IPS-18c (cell line): ENCODE measurements at regions not wholly inside any gene's neighbourhood (a gene's known extent, or its start where the extent isn't known, plus 50 kb on each side); places are given as distances from the start of the nearest gene placed in this dataset.

Experiments
- H3K4me3 ChIP-seq: 2 replicates; pipeline ENCODE4 v1.7.0; 2013; ENCODE audit warnings: low read depth, mild to moderate bottlenecking, low read length, moderate library complexity; ENCODE audit not compliant: insufficient read depth
- H3K9me3 ChIP-seq: one replicate; pipeline ENCODE4 v1.6.1; 2013; ENCODE audit warnings: mild to moderate bottlenecking, low read length, moderate library complexity; ENCODE audit not compliant: control insufficient read depth, insufficient read depth

DNA sequence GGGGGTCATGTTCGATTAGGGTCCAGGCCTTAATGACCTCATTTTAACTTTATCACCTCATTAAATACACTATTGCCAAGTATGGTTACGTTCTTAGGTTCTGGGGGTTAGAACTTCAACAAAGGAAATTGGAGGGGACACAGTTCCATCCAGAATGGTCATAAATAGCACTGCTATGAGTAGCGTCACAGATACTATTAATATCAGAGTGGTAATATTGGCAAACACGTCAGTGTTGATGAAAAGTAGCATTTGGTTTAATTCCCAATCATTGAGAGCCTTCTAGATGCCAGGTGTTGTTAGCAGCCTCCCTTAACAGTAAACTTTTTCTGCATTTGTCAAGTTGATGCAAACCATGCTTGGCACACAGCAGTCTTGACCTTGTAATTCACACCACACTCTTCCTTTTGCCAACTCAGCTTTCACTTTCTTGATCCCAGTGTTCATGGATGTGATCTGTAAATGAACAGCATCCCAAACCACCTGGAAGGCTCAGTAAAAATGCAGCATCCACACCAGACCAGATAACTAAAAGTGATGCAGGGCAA, 912.5 kb upstream of the TENM3 start:
- no peaks in the 10 kb centered on the region for H3K9me3 ChIP-seq
- no peak overlapping the region for H3K4me3 ChIP-seq

GRCh38 chr4:181331214-181331613, 912.0 kb upstream of the TENM3 start:
- no peaks in the 10 kb centered on the region for H3K9me3 ChIP-seq
- H3K4me3 ChIP-seq = no peak overlapping the region

DNA sequence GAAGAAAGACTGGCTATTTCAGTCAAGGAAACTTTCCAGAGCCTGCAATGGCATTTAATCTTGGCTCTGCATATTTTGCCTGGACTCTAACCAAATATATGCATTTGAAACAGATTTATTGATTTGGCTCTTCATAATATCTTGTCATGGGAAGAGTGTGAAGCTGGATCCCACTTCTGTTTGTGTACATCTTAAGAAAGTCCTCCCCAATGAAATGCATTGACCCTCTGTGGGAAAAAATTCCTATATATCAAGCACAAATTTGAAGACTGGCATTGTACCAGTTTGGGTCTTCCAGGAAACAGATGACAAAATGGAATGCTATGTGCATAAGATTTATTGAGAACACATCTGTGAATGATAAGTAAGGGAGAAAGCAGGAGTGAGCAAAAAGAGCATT, 897.3 kb upstream of the TENM3 start:
- no peak overlapping the region for H3K4me3 ChIP-seq
- no peaks in the 10 kb centered on the region for H3K9me3 ChIP-seq

GRCh38 chr4:181350615-181351415, 892.4 kb upstream of the TENM3 start:
- no peaks in the 10 kb centered on the region for H3K9me3 ChIP-seq
- no peak overlapping the region for H3K4me3 ChIP-seq

DNA sequence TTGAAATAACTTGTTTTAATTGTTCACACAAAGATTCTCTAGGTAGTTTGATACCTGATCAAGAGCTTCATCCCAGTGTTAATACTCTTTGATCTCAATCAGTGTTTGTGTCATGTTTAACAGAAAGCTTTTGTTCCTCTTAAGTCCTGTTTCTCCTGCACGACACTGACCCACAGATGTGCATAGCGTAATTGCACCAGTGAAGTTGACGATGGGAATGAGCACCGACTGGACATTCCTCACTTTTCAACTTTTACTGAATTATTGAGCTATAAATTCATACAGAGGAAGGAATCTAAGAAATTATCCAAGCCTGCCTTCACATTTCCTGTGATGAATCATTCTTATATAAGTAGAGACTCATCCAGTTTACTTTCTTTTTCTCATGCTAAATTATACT, 878.7 kb upstream of the TENM3 start:
- no peak overlapping the region for H3K4me3 ChIP-seq
- H3K9me3 ChIP-seq = no peaks in the 10 kb centered on the region

GRCh38 chr4:181365671-181366070, 877.5 kb upstream of the TENM3 start:
- Histone ChIP-seq H3K4me3 (no peak overlapping the region), H3K9me3 (no peaks in the 10 kb centered on the region)

DNA sequence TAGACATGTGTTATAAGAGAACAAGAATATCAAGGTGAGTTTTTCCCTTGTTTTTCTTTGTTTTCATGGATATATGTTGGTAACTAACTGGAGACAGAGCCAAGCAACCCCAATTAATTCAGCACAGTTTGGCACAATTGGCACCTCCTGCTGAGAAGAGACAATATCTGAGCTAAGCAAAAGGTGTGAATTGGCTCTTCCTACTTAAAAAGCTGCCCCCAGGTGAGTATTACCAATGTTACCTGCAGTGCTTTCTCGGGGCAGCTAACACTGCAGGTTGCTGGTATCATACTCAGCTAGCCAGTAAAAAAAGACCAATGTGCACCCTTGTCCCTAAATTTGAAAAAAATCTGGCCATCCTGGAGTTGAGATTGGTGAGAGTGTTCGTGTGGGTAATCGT, 871.2 kb upstream of the TENM3 start:
- H3K9me3 ChIP-seq = no peaks in the 10 kb centered on the region
- no peak overlapping the region for H3K4me3 ChIP-seq

DNA sequence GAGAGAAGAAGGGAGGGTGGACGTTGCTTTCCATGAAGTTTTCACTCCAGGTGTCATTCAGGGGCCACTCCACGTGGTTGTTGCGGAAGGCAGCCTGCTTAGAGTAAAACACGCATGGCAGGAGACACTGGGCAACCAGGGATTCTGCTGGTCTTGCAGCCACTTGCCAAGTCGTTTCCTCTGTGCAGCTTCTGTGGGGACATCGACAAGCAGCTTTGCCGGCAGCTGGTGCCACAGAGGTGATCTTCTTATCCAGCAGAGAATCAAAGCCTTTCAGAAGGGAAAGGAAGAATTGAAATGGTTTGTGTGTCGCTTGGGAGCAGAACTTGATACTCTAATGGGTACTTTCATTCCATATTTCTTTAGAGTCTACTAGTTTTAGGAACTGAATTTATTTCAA, 867.1 kb upstream of the TENM3 start:
- Histone ChIP-seq H3K4me3 (no peak overlapping the region), H3K9me3 (no peaks in the 10 kb centered on the region)

DNA sequence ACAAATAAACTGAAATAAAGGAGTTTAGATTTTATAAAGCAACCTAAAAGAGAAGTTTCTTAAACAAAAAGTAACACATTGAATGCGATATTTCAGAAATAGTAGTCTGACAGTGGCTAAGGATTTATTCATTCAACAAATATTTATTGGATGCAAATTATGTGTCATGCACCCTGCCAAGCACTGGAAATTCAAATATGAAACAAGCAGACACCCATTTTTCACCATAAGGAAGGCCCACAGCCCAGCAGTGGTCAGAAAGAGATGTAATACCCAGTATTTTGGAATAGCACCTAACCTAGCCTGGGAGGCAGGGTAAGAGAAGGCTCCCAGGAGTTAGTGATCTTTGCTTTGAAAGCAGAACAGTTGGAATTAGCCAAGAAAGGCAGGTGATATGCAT, 855.1 kb upstream of the TENM3 start:
- Histone ChIP-seq H3K4me3 (no peak overlapping the region), H3K9me3 (no peaks in the 10 kb centered on the region)

GRCh38 chr4:181416966-181417365, 826.2 kb upstream of the TENM3 start:
- no peak overlapping the region for H3K4me3 ChIP-seq
- H3K9me3 ChIP-seq = no peaks in the 10 kb centered on the region

GRCh38 chr4:181418496-181418895, 824.7 kb upstream of the TENM3 start:
- Histone ChIP-seq H3K9me3 (no peaks in the 10 kb centered on the region), H3K4me3 (no peak overlapping the region)

GRCh38 chr4:181420950-181421349, 822.3 kb upstream of the TENM3 start:
- no peak overlapping the region for H3K4me3 ChIP-seq
- H3K9me3 ChIP-seq = no peaks in the 10 kb centered on the region

DNA sequence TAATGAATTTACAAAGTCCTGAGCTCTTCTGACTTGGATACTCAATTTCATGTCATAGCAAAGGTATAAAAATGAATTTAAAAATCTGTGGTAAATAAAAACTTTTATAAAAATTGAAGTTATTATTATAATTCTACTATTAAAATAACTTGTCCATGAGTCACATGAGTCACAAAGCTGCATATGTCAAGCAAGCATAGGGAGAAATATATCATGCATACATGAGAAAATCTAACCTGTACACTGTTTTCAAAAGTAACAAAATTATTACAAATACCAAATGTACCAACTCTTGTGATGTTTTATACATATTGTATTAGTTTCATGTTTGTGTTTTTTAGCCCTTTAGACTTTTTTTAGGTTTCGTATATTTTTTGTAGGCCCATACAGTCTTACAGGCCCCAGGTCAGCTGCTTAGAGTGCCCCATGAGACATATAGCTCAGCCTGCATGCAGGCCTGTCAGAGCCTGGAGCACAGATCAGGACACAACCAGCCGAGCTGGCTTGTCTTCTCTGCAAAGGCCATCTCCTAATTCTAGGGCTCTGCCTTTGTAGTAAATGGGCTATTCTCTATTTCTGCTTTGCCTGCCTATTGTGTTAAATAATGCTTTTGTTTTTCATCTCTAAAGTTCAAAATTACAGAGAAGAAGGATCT, 818.7 kb upstream of the TENM3 start:
- H3K9me3 ChIP-seq = no peaks in the 10 kb centered on the region
- no peak overlapping the region for H3K4me3 ChIP-seq

GRCh38 chr4:181427076-181427475, 816.1 kb upstream of the TENM3 start:
- no peaks in the 10 kb centered on the region for H3K9me3 ChIP-seq

GRCh38 chr4:181431006-181431405, 812.2 kb upstream of the TENM3 start:
- Histone ChIP-seq H3K9me3 (no peaks in the 10 kb centered on the region), H3K4me3 (no peak overlapping the region)

More at GRCh38 chr4:181427076-181427475, 816.1 kb upstream of the TENM3 start:
- H3K4me3 ChIP-seq = no peak overlapping the region

GRCh38 chr4:181431661-181432060, 811.5 kb upstream of the TENM3 start:
- H3K9me3 ChIP-seq = no peaks in the 10 kb centered on the region
- no peak overlapping the region for H3K4me3 ChIP-seq

DNA sequence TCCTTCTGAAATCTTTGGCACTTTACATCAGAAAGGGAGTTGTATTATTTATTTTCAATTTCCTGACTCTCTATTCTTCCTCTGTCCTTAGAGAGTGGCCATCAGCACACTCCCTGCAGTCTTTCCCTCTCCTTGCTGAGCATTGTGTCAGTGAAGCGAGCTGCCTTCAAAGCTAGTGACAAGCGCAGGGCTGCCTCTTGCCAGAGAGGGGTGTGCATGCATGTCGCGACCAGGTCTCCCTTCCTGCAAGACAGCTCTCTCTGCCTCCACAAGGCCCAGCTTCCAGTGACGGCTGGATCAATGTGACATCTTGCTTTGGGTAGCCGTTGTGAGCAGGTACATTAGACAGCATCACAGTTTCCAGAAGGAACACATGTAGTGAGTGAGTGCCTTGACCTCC, 810.9 kb upstream of the TENM3 start:
- Histone ChIP-seq H3K4me3 (no peak overlapping the region), H3K9me3 (no peaks in the 10 kb centered on the region)

GRCh38 chr4:181437895-181438294, 805.3 kb upstream of the TENM3 start:
- Histone ChIP-seq H3K4me3 (no peak overlapping the region), H3K9me3 (no peaks in the 10 kb centered on the region)
